ENCODE measurements at regions not wholly inside any gene's neighbourhood (a gene's known extent, or its start where the extent isn't known, plus 50 kb on each side); places are given as distances from the start of the nearest gene placed in this dataset.

DNA sequence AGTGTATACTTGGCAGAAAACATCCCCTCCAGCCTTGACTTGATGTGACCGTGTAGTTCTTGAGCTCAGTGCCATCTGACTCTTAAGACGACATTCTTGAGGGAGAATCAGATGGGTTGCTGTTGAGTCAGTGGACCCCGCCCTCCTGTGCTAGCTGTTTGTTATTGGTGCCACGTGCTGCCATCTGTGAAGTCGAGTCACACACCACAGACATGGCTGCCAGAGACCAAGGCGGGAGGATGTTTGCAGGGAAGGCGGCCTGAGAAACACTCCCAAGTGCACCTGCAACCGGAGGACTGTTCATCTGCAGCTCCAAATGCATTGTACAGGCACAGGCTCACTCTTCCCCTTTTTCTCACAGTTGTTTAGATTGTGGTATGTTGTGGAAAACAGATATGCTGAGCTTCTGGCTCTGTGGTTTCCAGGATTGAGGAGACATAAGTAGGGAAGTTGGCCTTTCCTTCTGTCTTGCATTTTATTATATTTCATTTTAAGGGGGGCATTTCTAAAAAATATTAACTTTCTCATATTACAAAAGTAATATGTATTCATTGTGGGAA, 345.3 kb upstream of the ZFP64 start:
- Histone ChIP-seq H3K4me3 (ENCODE audit: low read length) (no peak overlapping the region), H3K9me2 (ENCODE audit: insufficient read depth, low read length) (no peaks in the 10 kb centered on the region), H4K20me1 (ENCODE audit: insufficient read depth) (no peaks in the 10 kb centered on the region), H3K9me3 (ENCODE audit: low read length) (no peaks in the 10 kb centered on the region), H2AFZ (ENCODE audit: low read depth, low read length) (no peak overlapping the region), H3K4me2 (ENCODE audit: low read length) (no peak overlapping the region), H3K36me3 (ENCODE audit: insufficient read depth, low read length) (no peaks in the 10 kb centered on the region), H3K79me2 (replicated peaks; ENCODE audit: insufficient read depth, low read length) (no peaks in the 10 kb centered on the region), H3K27me3 (ENCODE audit: insufficient read depth, low read depth, low read length) (no peaks in the 10 kb centered on the region), H3K27ac (ENCODE audit: low read length) (no peak overlapping the region), H3F3A (ENCODE audit: insufficient read depth, low read length, poor library complexity, severe bottlenecking) (no peaks in the 10 kb centered on the region), H3K9ac (ENCODE audit: low read length) (no peak overlapping the region)
- no peak for TF ChIP-seq MXI1 (conservative IDR thresholded peaks at IDR 0.05; ENCODE audit: poor library complexity, severe bottlenecking)

- Histone ChIP-seq H3K79me2 (replicated peaks; ENCODE audit: insufficient read depth, low read length) (no peaks in the 10 kb centered on the region), H3K36me3 (ENCODE audit: insufficient read depth, low read length) (no peaks in the 10 kb centered on the region), H3K9ac (ENCODE audit: low read length) (no peak overlapping the region), H3K9me3 (ENCODE audit: low read length) (no peaks in the 10 kb centered on the region), H4K20me1 (ENCODE audit: insufficient read depth) (no peaks in the 10 kb centered on the region), H3K4me3 (ENCODE audit: low read length) (no peak overlapping the region), H2AFZ (ENCODE audit: low read depth, low read length) (no peak overlapping the region), H3K9me2 (ENCODE audit: insufficient read depth, low read length) (no peaks in the 10 kb centered on the region), H3K27me3 (ENCODE audit: insufficient read depth, low read depth, low read length) (no peaks in the 10 kb centered on the region), H3K4me2 (ENCODE audit: low read length) (no peak overlapping the region), H3F3A (ENCODE audit: insufficient read depth, low read length, poor library complexity, severe bottlenecking) (no peaks in the 10 kb centered on the region), H3K27ac (ENCODE audit: low read length) (no peak overlapping the region)
- TF ChIP-seq SMC3 (conservative IDR thresholded peaks at IDR 0.05; ENCODE audit: poor library complexity) (no peak), RAD21 (conservative IDR thresholded peaks at IDR 0.05) (no peak), MXI1 (conservative IDR thresholded peaks at IDR 0.05; ENCODE audit: poor library complexity, severe bottlenecking) (no peak), POLR2AphosphoS5 (IDR thresholded peaks at IDR 0.05) (no peak), TAF1 (IDR thresholded peaks at IDR 0.05; ENCODE audit: low read depth) (no peak), EP300 (conservative IDR thresholded peaks at IDR 0.05; ENCODE audit: poor library complexity, severe bottlenecking) (no peak), EZH2 (IDR thresholded peaks at IDR 0.05; ENCODE audit: borderline replicate concordance, insufficient read depth, low read length, poor library complexity, severe bottlenecking) (no peak), CTCF (IDR thresholded peaks at IDR 0.05; ENCODE audit: poor library complexity, severe bottlenecking) (no peak), REST (IDR thresholded peaks at IDR 0.05; ENCODE audit: borderline replicate concordance) (no peak)
Observed at GRCh38 chr20:52536040-52536439, 344.5 kb upstream of the ZFP64 start.

DNA sequence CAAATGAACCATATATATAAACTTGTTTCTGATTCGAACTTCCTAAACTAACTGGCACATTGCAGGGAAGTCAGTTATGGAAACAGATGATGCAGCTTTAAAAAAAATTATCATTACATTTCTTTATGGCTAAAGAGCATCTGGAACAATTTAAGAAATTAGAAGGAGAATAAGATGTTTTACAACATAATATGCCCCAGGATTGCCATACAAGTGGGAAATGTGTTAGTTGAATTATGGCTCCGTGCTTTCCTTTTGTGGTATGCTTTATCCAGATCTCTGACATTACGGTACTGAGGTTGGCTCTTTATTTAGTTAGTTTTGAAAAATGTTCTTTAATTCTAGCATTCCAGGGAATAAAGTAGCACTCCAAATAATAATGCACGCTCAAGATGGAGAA, 343.0 kb upstream of the ZFP64 start:
- Histone ChIP-seq H3K4me2 (ENCODE audit: low read length) (no peak overlapping the region), H3K9me2 (ENCODE audit: insufficient read depth, low read length) (no peaks in the 10 kb centered on the region), H3K27ac (ENCODE audit: low read length) (no peak overlapping the region), H4K20me1 (ENCODE audit: insufficient read depth) (no peaks in the 10 kb centered on the region), H3K27me3 (ENCODE audit: insufficient read depth, low read depth, low read length) (no peaks in the 10 kb centered on the region), H3K79me2 (replicated peaks; ENCODE audit: insufficient read depth, low read length) (no peaks in the 10 kb centered on the region), H2AFZ (ENCODE audit: low read depth, low read length) (no peak overlapping the region), H3K9ac (ENCODE audit: low read length) (no peak overlapping the region), H3F3A (ENCODE audit: insufficient read depth, low read length, poor library complexity, severe bottlenecking) (no peaks in the 10 kb centered on the region), H3K36me3 (ENCODE audit: insufficient read depth, low read length) (no peaks in the 10 kb centered on the region), H3K9me3 (ENCODE audit: low read length) (no peaks in the 10 kb centered on the region), H3K4me3 (ENCODE audit: low read length) (no peak overlapping the region)
- TF ChIP-seq POLR2AphosphoS5 (IDR thresholded peaks at IDR 0.05), result no peak
- no peak for TF ChIP-seq EZH2 (IDR thresholded peaks at IDR 0.05; ENCODE audit: borderline replicate concordance, insufficient read depth, low read length, poor library complexity, severe bottlenecking)
- TF ChIP-seq MXI1 (conservative IDR thresholded peaks at IDR 0.05; ENCODE audit: poor library complexity, severe bottlenecking), result no peak
- no peak for TF ChIP-seq EP300 (conservative IDR thresholded peaks at IDR 0.05; ENCODE audit: poor library complexity, severe bottlenecking)
- no peak for TF ChIP-seq TAF1 (IDR thresholded peaks at IDR 0.05; ENCODE audit: low read depth)
- TF ChIP-seq REST (IDR thresholded peaks at IDR 0.05; ENCODE audit: borderline replicate concordance), result no peak
- no peak for TF ChIP-seq RAD21 (conservative IDR thresholded peaks at IDR 0.05)
- TF ChIP-seq SMC3 (conservative IDR thresholded peaks at IDR 0.05; ENCODE audit: poor library complexity), result no peak
- no peak for TF ChIP-seq CTCF (IDR thresholded peaks at IDR 0.05; ENCODE audit: poor library complexity, severe bottlenecking)
